ENCODE measurements at regions not wholly inside any gene's neighbourhood (a gene's known extent, or its start where the extent isn't known, plus 50 kb on each side); places are given as distances from the start of the nearest gene placed in this dataset.

GRCh38 chr20:39775110-39775509 is 813.0 kb downstream of the DHX35 start:
- FAIRE-seq (no peak), DNase-seq (ENCODE audit: insufficient read length, low spot score) (no peak)
- no peak for TF ChIP-seq CTCF (IDR thresholded peaks at IDR 0.05; ENCODE audit: insufficient read depth, missing control alignments)

GRCh38 chr20:39773380-39774000 is 811.3 kb downstream of the DHX35 start:
- no peak for TF ChIP-seq CTCF (IDR thresholded peaks at IDR 0.05; ENCODE audit: insufficient read depth, missing control alignments)
- DNase-seq (ENCODE audit: insufficient read length, low spot score): no peak
- no peak for FAIRE-seq

GRCh38 chr20:39767352-39767751 is 805.2 kb downstream of the DHX35 start:
- TF ChIP-seq CTCF (IDR thresholded peaks at IDR 0.05; ENCODE audit: insufficient read depth, missing control alignments): no peak
- FAIRE-seq: no peak
- DNase-seq (ENCODE audit: insufficient read length, low spot score): no peak

- TF ChIP-seq CTCF (IDR thresholded peaks at IDR 0.05; ENCODE audit: insufficient read depth, missing control alignments): no peak
- no peak for FAIRE-seq
- no peak for DNase-seq (ENCODE audit: insufficient read length, low spot score)
Observed at GRCh38 chr20:39766333-39766732, 804.2 kb downstream of the DHX35 start.

- DNase-seq (ENCODE audit: insufficient read length, low spot score) (no peak), FAIRE-seq (no peak)
- no peak for TF ChIP-seq CTCF (IDR thresholded peaks at IDR 0.05; ENCODE audit: insufficient read depth, missing control alignments)
Observed at GRCh38 chr20:39762716-39763115, 800.6 kb downstream of the DHX35 start.

- no peak for FAIRE-seq
- TF ChIP-seq CTCF (IDR thresholded peaks at IDR 0.05; ENCODE audit: insufficient read depth, missing control alignments): no peak
Observed at GRCh38 chr20:39758876-39759275, 796.7 kb downstream of the DHX35 start.

GRCh38 chr20:39756828-39757227 is 794.7 kb downstream of the DHX35 start:
- no peak for FAIRE-seq
- DNase-seq (ENCODE audit: insufficient read length, low spot score): no peak
- no peak for TF ChIP-seq CTCF (IDR thresholded peaks at IDR 0.05; ENCODE audit: insufficient read depth, missing control alignments)

More at GRCh38 chr20:39758876-39759275, 796.7 kb downstream of the DHX35 start:
- DNase-seq (ENCODE audit: insufficient read length, low spot score): no peak

Data from D721Med (cell line).